ENCODE measurements at regions not wholly inside any gene's neighbourhood (a gene's known extent, or its start where the extent isn't known, plus 50 kb on each side); places are given as distances from the start of the nearest gene placed in this dataset.

DNA sequence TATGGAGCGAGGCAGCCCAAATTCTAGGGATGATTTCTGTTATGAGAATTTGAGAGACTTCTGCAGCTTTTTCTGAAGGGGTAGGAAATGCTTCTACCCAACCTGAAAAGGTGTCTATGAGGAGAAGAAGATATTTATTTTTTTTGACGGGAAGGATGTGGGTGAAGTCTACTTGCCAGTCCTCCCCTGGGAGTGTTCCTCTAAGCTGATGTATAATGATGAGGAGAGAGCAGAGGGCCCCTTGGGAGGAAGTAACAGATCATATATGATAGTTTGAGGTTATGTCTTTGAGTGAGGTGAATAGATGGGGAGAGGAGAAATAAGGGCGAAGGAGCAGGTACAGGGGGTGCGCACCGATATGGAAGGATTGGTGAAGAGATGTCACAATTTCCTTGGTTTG is 910.6 kb upstream of the SLITRK5 start:
- TF ChIP-seq ZNF317 (CRISPR knock-in tag; IDR thresholded peaks at IDR 0.05) (no peak), EZH2 (conservative IDR thresholded peaks at IDR 0.05; ENCODE audit: low read depth, low read length) (no peak), MAFF (IDR thresholded peaks at IDR 0.05; ENCODE audit: low read depth, low read length) (no peak), RFX5 (IDR thresholded peaks at IDR 0.05; ENCODE audit: low read depth, low read length) (no peak), ZMYM4 (CRISPR knock-in tag; IDR thresholded peaks at IDR 0.05) (no peak), IKZF1 (IDR thresholded peaks at IDR 0.05) (no peak), CEBPB (IDR thresholded peaks at IDR 0.05; ENCODE audit: borderline replicate concordance, low read depth, low read length) (no peak), HNRNPL (IDR thresholded peaks at IDR 0.05; ENCODE audit: low read depth, low read length) (no peak)
- TF ChIP-seq, protein P1, sequence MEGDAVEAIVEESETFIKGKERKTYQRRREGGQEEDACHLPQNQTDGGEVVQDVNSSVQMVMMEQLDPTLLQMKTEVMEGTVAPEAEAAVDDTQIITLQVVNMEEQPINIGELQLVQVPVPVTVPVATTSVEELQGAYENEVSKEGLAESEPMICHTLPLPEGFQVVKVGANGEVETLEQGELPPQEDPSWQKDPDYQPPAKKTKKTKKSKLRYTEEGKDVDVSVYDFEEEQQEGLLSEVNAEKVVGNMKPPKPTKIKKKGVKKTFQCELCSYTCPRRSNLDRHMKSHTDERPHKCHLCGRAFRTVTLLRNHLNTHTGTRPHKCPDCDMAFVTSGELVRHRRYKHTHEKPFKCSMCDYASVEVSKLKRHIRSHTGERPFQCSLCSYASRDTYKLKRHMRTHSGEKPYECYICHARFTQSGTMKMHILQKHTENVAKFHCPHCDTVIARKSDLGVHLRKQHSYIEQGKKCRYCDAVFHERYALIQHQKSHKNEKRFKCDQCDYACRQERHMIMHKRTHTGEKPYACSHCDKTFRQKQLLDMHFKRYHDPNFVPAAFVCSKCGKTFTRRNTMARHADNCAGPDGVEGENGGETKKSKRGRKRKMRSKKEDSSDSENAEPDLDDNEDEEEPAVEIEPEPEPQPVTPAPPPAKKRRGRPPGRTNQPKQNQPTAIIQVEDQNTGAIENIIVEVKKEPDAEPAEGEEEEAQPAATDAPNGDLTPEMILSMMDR (CRISPR knock-in tag; IDR thresholded peaks at IDR 0.05) = no peak
- TF ChIP-seq, protein P2, sequence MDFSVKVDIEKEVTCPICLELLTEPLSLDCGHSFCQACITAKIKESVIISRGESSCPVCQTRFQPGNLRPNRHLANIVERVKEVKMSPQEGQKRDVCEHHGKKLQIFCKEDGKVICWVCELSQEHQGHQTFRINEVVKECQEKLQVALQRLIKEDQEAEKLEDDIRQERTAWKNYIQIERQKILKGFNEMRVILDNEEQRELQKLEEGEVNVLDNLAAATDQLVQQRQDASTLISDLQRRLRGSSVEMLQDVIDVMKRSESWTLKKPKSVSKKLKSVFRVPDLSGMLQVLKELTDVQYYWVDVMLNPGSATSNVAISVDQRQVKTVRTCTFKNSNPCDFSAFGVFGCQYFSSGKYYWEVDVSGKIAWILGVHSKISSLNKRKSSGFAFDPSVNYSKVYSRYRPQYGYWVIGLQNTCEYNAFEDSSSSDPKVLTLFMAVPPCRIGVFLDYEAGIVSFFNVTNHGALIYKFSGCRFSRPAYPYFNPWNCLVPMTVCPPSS (IDR thresholded peaks at IDR 0.05) = no peak

Data from HepG2 (cell line).